GM18519 (cell line): ENCODE measurements at regions not wholly inside any gene's neighbourhood (a gene's known extent, or its start where the extent isn't known, plus 50 kb on each side); places are given as distances from the start of the nearest gene placed in this dataset.

ENCODE experiments used
- ATAC-seq: cut with Tn5 transposase; IDR thresholded peaks from one replicate; pipeline ENCODE4 v1.9.1; 2021; ENCODE audit warnings: mild to moderate bottlenecking, moderate library complexity; ENCODE audit not compliant: unreplicated experiment, low FRiP score

- no peak for ATAC-seq
Observed at GRCh38 chr6:6518631-6519427, 69.7 kb upstream of the LY86 start.

DNA sequence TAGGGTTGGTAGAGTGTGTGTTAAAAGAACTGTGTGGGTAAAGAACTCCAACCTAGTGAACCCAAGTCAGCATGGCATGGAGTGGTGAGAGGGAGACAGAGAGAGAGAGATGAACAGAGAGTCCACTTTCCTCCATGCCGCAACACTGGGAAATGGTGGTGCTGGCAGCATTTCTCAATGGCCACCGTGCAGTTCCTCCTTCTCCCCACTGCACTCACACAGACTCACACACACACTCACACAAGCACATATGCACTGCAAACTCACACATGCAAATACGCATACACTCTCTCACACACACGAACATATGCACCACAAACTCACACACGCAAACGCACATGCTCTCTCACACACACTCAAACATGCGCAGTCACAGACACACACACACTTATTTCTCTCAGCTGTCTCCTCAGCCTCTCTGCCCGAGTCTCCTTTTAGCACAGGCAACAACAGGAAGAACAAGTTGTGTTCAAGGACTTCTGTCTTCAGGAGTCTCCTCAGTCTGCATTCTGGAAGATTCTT is 66.5 kb upstream of the LY86 start:
- ATAC-seq, result no peak

DNA sequence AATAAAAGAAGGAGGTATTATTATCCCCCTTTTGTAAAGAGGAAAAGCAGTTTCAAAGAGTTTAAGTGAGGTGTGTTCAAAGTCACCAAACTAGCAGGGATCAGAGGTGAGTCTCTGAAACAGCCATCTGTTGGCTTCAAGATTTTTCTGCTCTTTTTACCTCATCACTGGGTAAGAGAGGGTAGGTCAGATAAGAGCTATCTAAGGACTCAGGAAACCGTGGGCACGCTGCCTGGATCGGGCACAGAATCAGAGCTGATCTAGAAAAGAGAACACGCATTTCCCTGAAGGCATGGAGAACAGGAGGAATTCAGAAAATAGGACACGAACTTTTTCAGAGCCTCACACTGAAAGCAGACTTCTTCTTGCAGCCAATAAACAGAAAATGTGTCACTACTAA is 65.8 kb upstream of the LY86 start:
- ATAC-seq, result no peak

GRCh38 chr6:6524951-6525350 is 63.6 kb upstream of the LY86 start:
- no peak for ATAC-seq

DNA sequence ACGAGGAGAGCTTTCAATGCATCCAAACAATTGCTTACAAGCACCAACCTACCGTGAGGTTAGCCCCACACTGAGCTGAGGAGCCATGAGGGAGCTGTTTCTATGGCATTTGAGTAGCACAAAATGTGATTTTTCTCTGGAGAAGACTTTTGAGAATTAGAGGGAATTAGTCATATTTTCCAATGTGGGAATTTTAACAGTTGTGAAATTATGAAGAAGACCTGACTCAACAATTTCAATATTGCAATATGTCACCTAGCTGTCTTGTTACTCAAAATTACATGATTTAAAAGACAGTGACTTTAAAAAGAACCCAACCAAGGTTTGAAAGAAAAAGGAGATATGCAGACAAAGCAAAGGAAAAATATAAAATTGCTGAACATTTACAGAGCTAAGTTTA is 62.6 kb upstream of the LY86 start:
- ATAC-seq, result no peak

DNA sequence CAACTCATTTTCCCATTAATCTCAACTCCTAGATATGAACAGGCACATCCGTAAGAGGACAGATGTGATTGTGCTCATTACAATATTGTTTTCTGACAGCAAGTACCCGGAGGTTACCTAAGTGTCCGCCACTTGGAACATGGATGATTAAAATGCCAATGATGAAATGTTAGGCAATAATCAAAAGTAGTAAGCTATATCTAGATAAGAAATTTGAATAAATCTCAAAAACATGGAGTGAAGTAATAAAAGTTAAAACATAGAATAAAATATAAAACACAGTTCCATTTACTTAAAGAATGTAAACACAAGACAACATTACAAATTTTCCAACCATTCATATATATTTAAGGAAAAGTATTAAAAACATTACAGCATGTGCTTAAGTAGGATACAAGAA is 59.2 kb upstream of the LY86 start:
- no peak for ATAC-seq

DNA sequence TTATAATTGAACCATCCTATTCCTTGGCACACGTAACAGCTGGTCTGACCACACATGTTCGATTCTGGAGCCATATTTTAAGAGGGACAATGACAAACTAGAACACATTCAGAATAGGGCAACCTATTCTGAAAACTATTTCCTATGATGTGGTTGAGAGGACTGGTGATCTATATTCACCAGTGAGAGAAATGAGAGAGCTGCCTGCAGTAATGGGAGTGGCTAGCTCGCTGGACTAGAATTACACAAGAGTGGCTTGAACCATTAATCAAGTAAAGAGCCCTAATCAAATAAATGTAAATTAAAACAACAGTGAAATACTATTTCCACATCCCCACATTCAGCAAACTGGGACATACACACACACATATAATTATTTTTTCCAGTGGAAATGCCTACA is 55.3 kb upstream of the LY86 start:
- ATAC-seq, result no peak

DNA sequence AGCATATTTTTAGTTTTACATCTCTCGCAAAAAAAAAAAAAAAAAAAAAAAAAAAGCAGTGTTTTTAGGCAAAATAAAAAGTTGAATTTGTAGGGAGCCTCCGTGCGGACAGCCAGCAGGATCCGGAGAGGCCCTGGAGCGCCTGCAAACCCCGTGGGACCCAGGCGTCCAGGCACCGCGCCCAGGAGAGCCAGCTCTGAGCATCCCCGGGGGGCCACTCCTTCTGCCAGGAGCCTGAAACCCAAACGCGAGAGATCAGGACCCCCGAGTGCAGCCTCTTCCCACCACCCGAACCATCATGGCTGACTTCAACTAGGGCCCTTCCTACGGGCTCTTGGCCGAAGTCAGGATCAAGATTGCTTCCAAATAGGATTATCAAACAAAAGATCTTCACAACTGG is 54.1 kb upstream of the LY86 start:
- ATAC-seq, result no peak

DNA sequence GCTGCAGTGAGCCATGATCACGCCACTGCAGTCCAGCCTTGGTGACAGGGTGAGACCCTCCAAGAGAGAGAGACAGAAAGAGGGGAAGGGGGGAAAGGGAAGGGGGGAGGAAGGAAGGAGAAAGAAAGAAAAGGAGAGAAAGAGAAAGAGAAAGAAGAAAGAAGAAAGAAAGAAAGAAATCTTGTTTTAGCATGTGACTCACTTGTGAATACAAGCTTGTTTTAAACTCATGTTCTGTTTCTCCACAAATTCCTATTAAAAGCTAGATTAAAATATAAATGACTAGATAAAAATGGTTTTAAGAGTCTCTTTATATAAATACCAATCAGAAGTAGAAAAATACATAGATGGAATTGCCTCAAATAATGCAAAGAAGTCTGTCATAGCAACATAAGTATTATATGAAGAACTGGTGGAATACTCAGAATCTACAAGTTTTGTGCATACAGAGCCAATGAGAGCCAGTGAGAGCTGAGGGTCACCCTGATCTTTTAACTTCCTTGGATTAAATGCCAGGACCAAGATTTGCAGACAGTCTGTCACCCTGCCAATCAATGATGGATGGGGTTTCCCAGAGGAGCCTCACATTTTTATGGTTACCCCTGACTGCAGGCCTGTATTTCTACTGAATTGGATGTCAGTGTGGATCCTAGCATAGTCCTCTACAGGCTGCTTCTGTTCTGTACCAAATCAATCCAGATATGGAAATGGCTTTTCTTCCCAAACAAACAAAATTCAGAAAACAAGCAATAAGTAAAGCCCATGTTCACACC is 50.8 kb upstream of the LY86 start:
- no peak for ATAC-seq

DNA sequence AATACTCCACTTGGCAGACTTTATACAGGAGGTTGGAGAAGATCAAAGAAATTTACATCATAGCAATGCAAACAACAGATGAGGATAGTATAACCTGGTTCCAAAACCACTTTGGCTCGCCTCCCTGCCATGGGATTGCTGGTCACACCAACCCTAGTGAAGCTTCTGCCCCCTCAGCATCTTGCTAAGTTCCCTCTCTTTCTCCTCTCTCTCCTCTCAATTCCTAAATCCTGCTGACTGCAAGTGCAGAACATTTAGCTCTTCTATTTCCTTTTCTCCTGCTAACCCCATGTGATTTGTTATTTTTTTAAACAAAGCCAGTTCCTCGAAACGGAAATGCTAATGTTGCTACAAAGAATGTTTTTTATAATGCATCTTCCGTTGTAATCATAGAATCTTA is 50.3 kb upstream of the LY86 start:
- ATAC-seq, result no peak
